GM12878 (cell line): ENCODE measurements at regions not wholly inside any gene's neighbourhood (a gene's known extent, or its start where the extent isn't known, plus 50 kb on each side); places are given as distances from the start of the nearest gene placed in this dataset.

Experiments
- ATAC-seq: fragments of 200-7000 bp; cut with Tn5 transposase; 3 replicates; pipeline ENCODE4 v1.9.1; 2020; ENCODE audit warnings: mild to moderate bottlenecking, moderate library complexity
- BruUV-seq: library from RNA; stranded (reverse); fragments of 400-500 nt; replicated peaks from 2 replicates; lab custom pipeline; 2021; lab: Mats Ljungman, UMichigan
- CTCF ChIA-PET: fragments of 300-600 bp; sonication (Branson Sonifier 250); formaldehyde crosslinking; extraction: SDS; loops from one replicate; lab custom pipeline; 2021; ENCODE audit warnings: inconsistent platforms; lab: Yijun Ruan, JAX
- POLR2A ChIA-PET: fragments of 350-600 bp; formaldehyde crosslinking; extraction: SDS; loops from one replicate; lab custom pipeline; 2021; ENCODE audit warnings: inconsistent platforms; lab: Charles Lee
- RAD21 ChIA-PET: fragments of 300-600 bp; sonication (Branson Sonifier 250); formaldehyde crosslinking; loops from one replicate; lab custom pipeline; 2023; ENCODE audit warnings: antibody characterized with exemption; ENCODE audit not compliant: unreplicated experiment; lab: Charles Lee
- SMC1A ChIA-PET: fragments of 300-600 bp; sonication (Branson Sonifier 250); formaldehyde crosslinking; loops from one replicate; lab custom pipeline; 2023; ENCODE audit not compliant: unreplicated experiment, uncharacterized antibody; lab: Charles Lee
- DNase-seq: peaks from one replicate; pipeline ENCODE4 v3.0.0-alpha.2; 2011; ENCODE audit warnings: low read depth, low spot score
- FAIRE-seq: peaks from 3 replicates; lab custom pipeline; 2011; peaks lifted over from hg19 to GRCh38; lab: Jason Lieb, UNC
- H2AFZ ChIP-seq: 2 replicates; pipeline ENCODE4 v1.6.0; 2011; ENCODE audit warnings: low read depth, low read length, control low read depth; ENCODE audit not compliant: control insufficient read depth
- H3K27ac ChIP-seq: 2 replicates; pipeline ENCODE4 v1.5.1; 2011; ENCODE audit warnings: control low read depth; ENCODE audit not compliant: control insufficient read depth, insufficient read depth
- H3K27me3 ChIP-seq, 2 experiments: replicated peaks in 1 of 2; 2 replicates each; pipeline versions ENCODE4 v1.6.0 to v1.6.1; 2011; ENCODE audit warnings: low read length in 1 of 2; ENCODE audit not compliant: control insufficient read depth in 2 of 2, insufficient read depth in 2 of 2
- H3K36me3 ChIP-seq, 2 experiments: 2 replicates each; pipeline ENCODE4 v1.5.1; 2011; ENCODE audit warnings: low read length in 1 of 2; ENCODE audit not compliant: control insufficient read depth in 2 of 2, insufficient read depth in 2 of 2
- H3K4me1 ChIP-seq: 2 replicates; pipeline ENCODE4 v1.6.1; 2011; ENCODE audit warnings: mild to moderate bottlenecking, low read length, moderate library complexity, mixed read lengths; ENCODE audit not compliant: control insufficient read depth, insufficient read depth
- H3K4me2 ChIP-seq: 2 replicates; pipeline ENCODE4 v1.6.0; 2011; ENCODE audit warnings: control low read depth; ENCODE audit not compliant: control insufficient read depth, insufficient read depth
- H3K4me3 ChIP-seq: fragments of 200-600 bp; sonication (generic); 2 replicates; pipeline ENCODE4 v1.5.1; 2016
- H3K79me2 ChIP-seq: 2 replicates; pipeline ENCODE4 v1.6.0; 2011; ENCODE audit warnings: low read length; ENCODE audit not compliant: control insufficient read depth, insufficient read depth
- H3K9ac ChIP-seq: 2 replicates; pipeline ENCODE4 v1.8.0; 2011; ENCODE audit warnings: low read length, control low read depth, mixed read lengths; ENCODE audit not compliant: control insufficient read depth, insufficient read depth
- H3K9me3 ChIP-seq: replicated peaks from 3 replicates; pipeline ENCODE4 v1.5.1; 2011; ENCODE audit warnings: mild to moderate bottlenecking, low read length; ENCODE audit not compliant: control insufficient read depth, insufficient read depth
- H4K20me1 ChIP-seq: 2 replicates; pipeline ENCODE4 v1.6.0; 2011; ENCODE audit not compliant: control insufficient read depth, insufficient read depth
- CBX5 ChIP-seq: sonication (generic); IDR thresholded peaks from 2 replicates; pipeline ENCODE4 v1.6.1; 2016; ENCODE audit warnings: low read depth, moderate library complexity, mild to moderate bottlenecking, inconsistent platforms
- EZH2 ChIP-seq: IDR thresholded peaks from 2 replicates; pipeline ENCODE4 v1.6.1; 2012; ENCODE audit warnings: low read depth, mild to moderate bottlenecking, control low read depth, inconsistent platforms, low read length, borderline replicate concordance; ENCODE audit not compliant: control insufficient read depth
- FOXM1 ChIP-seq: IDR thresholded peaks from 2 replicates; pipeline ENCODE4 v1.6.1; 2012; ENCODE audit warnings: low read depth, mild to moderate bottlenecking, inconsistent platforms, low read length, moderate library complexity
- RB1 ChIP-seq: fragments of 450-650 bp; formaldehyde crosslinking; IDR thresholded peaks from 2 replicates; pipeline ENCODE4 v1.6.1; 2017; ENCODE audit warnings: mild to moderate bottlenecking, borderline replicate concordance
- ZBTB33 ChIP-seq: fragments of 450-650 bp; IDR thresholded peaks from 2 replicates; pipeline ENCODE4 v1.6.1; 2017; ENCODE audit warnings: mild to moderate bottlenecking
- ZNF274 ChIP-seq: IDR thresholded peaks from one replicate; pipeline ENCODE4 v1.8.0; 2011; ENCODE audit not compliant: insufficient read length, insufficient read depth
- WGBS: methylation state at CpG from one replicate; pipeline ENCODE4 v1.1.6; 2016; ENCODE audit warnings: low lambda C conversion rate; ENCODE audit not compliant: insufficient replicate concordance, insufficient coverage; ENCODE audit errors: missing lambda C conversion rate; 5-methylcytosine and 5-hydroxymethylcytosine counted together
- in situ Hi-C: fragments of 300-500 bp; cut with MboI; formaldehyde crosslinking; loops from 9 replicates; pipeline ENCODE4 v1.14.3; 2018; ENCODE audit warnings: mixed read lengths
- intact Hi-C: fragments of 100-400 bp; cut with micrococcal nuclease; formaldehyde crosslinking; loops from one replicate; pipeline ENCODE4 v1.14.2; 2022; ENCODE audit not compliant: unreplicated experiment

GRCh38 chr13:86792153-86792651 lies 879.0 kb upstream of the SLITRK5 start (continued):
- no peak for TF ChIP-seq ZBTB33
- TF ChIP-seq CBX5 = no peak
- no peak for TF ChIP-seq EZH2
- no peak for TF ChIP-seq RB1
- no peak for TF ChIP-seq FOXM1

- POLR2A ChIA-PET = no interaction called here
- no peak for FAIRE-seq
These were observed 875.3 kb upstream of the SLITRK5 start for GRCh38 chr13:86795858-86796257.

More at GRCh38 chr13:86795858-86796257, 875.3 kb upstream of the SLITRK5 start:
- intact Hi-C loops (no loop called here), in situ Hi-C loops (no loop called here)
- ChIA-PET RAD21 (no interaction called here), SMC1A (no interaction called here), CTCF (no interaction called here)
- Histone ChIP-seq H3K4me3 (no peak overlapping the region), H3K4me2 (no peak overlapping the region), H3K9ac (no peak overlapping the region), H2AFZ (no peak overlapping the region), H3K9me3 (no peaks in the 10 kb centered on the region; the same call in 1 of the 3 replicates), H3K27me3 (no peaks in the 10 kb centered on the region), H3K36me3 (no peaks in the 10 kb centered on the region), H3K27ac (no peak overlapping the region), H4K20me1 (no peaks in the 10 kb centered on the region), H3K4me1 (no peaks in the 10 kb centered on the region), H3K79me2 (no peaks in the 10 kb centered on the region)
- ATAC-seq (no peak), DNase-seq (no peak)
- TF ChIP-seq ZNF274 = no peak
- no TSS peak for BruUV-seq
- 48% methylated on average over 2 of the region's 2 CpGs for WGBS
